Cerebellar nuclear complex (tissue), 1 donor: ENCODE measurements at regions not wholly inside any gene's neighbourhood (a gene's known extent, or its start where the extent isn't known, plus 50 kb on each side); places are given as distances from the start of the nearest gene placed in this dataset.
"Not testable (repeated sequence)": the region's sequence is repeated elsewhere in the genome, so short reads cannot be mapped to it uniquely, and the experiment has no call there.

ENCODE experiments used
- DNase-seq, 2 experiments: peaks; one replicate each; lab custom pipeline; 2025; lab: John Stamatoyannopoulos, UW

DNA sequence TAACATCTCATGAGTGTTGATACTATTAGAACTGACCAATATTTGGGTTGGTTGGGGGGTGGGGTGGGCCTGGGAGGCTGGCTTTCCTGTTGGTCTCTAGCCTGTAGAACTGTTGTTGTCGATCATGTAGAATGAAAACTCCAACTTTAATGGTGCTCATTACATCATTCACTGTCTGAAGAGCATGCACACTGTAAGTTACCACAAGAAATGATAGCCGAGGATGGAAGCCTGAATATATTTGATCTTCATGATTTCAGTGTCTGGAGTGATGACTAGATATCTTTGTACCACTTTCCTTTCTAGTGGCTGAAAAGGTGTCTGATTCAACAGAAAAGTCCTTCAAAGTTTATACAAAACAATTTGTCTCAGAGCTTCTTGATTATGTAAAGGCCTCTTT is 123.6 kb downstream of the XCL2 start:
- DNase-seq = no peak

DNA sequence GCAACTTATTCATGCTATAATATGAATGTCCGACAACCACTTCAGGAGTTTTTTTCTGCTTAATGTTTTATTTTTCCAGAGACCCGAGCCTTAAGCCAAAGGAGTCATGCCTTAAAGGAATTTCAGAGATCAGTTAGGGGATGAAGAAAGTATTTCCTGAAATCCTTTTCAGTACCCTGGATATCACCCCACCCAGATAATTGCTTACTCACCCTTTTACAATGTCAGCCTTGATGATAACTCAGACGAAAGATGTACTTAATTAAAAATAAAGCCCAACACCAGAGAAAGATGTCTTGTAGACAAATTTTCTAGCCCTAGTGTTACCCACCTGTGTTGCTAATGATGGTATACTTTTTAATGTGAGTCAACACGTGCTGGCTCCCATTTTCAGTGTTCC is 124.1 kb downstream of the XCL2 start:
- no peak for DNase-seq

DNA sequence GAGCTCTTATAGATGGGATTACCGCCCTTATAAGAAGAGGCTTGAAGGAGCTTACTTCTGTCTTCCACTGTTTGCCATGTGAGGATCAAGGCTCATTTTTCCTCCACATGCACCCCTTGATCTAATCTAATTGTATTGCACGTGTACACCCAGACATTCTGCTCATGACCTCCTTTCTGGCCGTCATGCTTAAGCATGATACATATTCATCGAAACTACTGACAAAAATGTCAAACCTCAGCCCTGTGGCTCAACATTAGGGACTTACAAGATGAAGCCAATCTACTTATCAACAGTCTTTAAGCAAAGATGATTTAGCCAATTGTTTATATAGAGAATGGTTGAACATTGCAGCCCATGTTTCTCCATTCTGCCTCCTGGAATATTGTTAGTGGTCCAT is 127.6 kb downstream of the XCL2 start:
- DNase-seq = no peak

DNA sequence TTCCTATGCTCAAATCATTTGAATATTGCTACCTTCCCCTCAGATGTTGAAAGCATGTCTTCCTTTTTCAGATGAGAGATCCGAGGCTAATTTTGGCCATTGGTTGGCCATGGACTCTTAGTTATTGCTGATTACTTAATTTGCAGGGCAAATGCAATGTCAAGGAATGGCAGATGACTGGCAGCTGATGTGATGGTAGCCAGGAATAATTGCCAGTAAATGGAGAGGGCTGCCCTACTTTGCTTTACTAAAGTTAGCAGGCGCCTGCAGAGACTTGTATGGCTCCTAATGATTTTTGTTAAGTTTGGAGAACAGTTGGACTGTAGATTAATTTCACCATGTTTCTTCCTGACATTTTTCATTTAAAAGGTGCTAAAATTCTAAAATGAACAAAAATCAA is 128.9 kb downstream of the XCL2 start:
- DNase-seq = no peak

DNA sequence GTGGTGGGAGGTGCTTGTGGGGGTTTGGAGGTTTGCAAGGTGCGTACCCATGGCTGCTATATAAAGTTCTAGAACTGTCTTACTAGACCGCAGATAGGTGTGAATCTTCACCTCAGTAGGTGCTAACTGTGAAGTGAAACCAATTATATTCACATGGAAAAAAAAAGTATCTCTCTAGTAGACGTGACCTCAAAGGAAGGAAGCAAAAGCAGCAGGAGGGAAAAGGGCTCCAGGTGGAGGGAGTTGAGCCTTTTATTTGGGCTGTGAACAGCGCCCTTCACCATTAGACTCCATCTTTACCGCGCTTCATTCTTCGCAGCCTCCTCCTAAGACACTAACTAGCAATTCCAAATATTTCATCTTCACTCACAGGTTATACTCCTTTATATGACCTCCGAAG is 129.8 kb downstream of the TBX19 start:
- no peak for DNase-seq

DNA sequence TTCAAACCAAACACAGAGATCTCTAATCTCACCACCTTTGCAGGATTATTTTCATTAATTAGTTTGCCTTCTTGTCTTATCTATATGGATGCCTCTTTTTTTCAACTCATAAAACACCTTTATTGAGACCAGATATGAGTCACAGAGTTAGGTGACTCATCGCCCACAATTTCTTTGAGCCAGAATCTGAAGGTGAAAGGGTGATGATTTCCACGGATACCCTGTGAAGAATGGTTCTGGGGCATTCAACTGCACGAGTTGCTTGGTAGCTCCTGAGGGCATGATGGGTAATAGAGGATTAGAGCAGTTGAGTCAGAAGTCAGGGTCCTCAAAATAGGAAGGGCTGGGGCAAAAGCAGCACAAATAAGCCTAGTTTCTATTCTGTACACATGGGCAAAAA is 128.2 kb downstream of the TBX19 start:
- no peak for DNase-seq

DNA sequence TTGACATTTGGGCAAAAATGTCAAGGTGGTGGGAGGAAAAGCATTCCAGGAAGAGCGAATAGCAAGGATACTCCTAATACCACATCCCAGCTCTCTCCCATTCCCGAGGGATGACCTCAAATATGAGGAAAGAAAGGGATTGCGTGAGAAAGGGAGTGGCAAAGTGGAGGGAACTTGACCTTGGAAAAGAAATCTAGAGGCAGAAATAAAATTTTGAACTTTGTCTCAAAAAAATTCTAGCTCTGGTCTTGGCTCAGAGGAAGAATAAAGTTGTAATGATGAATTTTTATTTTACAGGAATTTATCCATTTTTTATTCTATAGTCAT is 127.8 kb downstream of the TBX19 start:
- DNase-seq = no peak

DNA sequence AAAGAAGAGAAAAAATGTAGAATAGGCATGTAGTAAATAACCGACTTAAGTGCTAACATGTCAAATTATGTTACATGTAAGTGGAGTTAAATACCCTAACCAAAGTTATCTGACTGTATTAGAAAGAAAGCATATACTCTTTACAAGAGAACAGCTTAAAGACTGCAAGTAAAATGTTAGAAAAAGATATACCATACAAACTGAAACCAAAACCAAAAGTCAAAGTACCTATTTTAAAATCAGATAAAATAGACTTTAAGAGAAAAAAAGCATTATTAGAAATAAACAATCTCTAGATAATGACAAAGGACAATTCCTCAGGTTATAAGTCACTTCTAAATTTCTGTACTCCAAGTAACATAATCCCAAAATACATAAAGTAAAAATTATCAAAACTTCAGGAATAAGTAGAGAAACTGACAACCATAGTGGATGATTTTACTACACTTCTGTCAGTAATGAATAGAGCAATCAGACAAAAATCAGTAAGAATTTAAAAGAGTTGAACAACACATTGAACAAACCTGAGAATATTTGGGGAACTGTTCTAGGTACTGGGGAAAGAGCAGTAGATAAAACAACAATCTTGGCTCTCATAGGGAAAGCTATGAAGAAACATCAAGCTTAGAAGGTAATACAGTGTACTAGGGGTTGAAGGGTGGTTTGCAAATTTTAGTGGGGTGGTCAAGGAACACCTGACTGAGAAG is 127.3 kb downstream of the TBX19 start:
- DNase-seq = no peak

DNA sequence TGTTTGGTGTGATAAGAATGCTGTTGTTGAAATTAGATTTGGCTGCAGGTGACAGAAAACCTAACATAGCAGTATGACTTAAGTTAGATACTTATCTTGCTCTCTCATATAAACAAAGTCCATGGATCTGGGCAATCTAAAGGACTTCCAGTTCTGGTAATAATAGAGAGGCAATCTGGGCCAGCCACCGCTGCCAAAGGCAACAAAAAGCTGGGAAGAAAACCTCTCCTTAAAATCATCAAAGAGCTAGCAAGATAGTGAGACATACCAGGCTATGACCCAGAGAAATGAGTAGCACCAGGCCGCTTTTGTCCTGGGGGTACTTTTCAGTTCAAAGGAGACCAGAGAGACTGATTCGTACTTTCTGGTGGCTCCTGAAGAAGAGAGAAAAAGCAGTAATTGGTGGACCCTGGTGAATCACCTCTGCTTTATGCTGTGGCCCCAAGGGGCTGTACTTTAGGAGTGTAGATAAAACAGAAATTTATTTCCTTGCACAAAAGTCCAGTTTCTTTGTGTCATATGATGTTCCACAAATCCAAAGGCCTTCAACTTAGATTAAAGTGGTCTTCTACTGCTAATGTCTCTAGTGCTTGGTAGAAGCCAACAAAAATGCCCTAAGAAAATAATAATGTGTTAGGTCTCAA is 125.4 kb downstream of the TBX19 start:
- no peak for DNase-seq

DNA sequence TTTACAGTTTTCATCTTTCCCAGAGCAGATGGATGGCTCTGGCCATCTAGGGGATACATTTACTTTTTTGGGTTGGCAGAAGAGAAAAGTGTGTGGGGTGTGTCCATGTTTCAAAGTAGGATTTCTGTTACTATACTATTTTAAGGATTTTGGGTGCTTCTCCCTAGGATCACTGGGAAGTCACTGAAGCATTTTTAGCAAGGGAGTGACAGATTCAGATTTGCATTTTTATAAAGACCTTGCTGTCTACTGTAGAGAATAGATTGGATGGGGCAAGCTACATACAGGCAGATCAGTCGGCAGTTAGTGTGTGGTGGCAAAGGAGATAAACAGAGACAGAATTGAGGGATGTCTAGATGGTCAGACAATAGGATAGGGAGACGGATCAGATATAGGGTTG is 122.5 kb downstream of the TBX19 start:
- no peak for DNase-seq

DNA sequence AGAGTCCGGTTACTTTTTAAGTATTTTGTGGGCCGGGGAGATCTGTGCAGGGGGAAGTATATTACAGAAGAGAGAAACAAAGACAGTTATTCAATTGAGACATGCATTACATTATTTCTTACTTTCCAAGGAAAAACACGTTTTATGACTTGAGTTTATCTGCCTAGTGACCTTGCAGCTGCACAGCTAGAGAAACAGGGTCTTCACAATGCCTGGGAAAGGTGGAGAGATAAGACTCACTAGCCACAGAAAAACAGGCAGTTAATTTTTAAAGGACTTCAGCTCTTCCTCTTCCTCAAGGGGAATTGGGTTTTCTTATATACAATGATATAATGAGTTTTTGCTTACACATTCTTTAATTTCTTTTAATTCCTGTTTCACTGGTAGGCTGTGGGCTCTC is 121.8 kb downstream of the TBX19 start:
- DNase-seq = not testable (repeated sequence)

DNA sequence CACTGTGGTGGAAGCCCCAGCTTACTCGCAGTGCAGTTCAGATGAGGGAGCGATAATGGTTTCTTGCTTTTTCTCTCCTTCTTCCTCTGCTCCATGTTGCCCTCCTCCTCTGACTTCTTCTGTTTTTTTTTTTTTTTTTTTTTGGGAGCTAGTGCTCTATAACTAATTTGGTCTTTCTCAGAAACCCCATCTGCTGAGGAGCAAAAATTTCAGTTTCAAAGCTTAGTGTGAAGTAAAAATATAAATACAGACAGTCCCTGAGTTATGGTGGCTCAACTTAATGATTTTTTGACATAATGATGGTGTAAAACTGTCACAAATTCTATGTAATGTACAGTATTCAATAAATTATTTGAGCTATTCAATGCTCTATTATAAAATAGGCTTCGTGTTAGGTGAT is 120.7 kb downstream of the TBX19 start:
- DNase-seq = no peak

DNA sequence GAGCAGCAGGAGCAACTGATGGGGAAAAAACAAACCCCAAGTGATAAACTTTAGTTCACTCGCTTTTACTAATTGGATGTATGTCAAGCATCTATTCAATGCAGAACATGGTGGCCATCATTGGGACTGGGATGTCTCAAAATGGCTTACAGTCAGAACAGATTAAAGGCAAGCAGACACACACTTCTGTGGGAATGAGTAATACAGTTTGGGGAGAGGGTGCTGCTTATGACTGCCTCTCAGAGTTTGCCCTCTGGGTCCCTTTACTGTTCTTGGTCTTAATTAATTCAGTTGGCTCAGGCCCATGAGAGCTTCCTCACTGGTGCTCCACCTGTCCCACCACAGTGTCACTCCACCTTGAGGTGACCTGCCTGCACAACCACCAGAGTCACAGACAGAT is 119.5 kb downstream of the TBX19 start:
- DNase-seq = no peak

DNA sequence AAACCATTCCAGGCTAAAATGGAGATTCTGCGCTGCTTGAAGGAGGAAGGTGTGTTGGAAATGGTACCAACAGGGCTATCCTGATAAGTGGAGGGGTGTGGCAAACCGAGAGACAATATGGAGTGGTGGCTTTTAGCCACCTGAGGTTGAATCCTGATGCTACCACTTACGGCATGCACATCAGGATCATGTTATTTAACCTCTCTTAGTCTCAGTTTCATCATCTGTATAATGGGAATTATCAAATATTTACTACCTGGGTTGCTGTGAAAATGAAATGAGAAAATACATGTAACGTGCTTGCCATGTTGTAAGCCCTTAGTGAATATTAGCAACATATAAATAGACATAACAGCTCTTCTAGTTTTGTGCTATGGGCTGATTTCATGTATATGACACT is 117.1 kb downstream of the TBX19 start:
- DNase-seq = no peak

DNA sequence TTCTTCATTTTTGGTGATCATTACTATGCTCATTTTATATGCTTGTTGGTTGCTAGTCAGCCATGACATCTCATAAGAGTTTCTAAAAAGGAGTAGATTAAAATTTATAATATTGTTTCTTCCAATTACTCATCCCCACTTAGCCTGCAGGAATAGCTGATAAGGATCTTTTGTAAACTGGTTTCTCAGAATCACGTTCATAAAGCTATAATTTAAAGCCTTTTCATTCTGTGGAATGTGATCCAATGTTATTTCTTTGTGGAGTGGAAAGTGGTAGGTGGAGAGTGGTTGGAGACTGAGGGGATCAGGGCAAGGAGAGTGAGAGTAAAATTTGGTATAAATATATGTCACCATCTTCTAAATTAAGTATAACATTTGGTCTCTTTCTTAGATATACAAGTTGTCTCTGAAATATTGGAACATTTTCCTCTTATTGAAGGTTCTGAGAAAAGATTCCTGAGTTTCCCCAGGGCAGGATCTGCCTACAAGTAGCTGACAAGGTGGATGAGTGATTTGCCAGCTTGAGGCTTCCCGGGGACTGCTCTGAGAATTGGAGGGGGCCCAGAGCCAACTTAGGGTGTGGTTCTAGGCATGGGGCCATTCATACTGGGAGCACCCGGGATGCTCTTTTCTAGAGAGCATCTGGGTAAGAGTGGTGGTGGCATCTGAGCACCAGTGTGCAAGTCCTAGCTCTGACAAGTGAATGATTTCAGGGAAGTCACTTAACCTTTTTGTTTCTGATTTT is 116.4 kb downstream of the TBX19 start:
- no peak for DNase-seq

DNA sequence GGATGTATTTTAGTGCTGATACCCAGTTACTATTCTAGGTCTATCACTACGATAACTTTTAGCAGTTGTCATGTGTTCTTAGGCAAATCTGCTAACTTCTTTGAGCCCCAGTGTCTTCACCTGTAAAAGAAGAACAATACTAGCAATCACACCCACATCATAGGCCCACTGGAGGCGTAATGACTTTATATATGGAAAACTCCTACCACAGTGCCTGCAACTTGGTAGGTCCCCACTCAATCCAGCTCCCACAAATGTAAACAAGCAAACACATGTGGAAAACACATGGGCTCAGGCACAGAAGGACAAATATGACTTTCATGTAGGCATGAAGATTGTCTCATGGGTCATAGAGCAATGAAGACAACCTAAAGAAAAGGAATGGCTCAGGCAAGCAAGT is 115.8 kb downstream of the TBX19 start:
- DNase-seq = no peak

DNA sequence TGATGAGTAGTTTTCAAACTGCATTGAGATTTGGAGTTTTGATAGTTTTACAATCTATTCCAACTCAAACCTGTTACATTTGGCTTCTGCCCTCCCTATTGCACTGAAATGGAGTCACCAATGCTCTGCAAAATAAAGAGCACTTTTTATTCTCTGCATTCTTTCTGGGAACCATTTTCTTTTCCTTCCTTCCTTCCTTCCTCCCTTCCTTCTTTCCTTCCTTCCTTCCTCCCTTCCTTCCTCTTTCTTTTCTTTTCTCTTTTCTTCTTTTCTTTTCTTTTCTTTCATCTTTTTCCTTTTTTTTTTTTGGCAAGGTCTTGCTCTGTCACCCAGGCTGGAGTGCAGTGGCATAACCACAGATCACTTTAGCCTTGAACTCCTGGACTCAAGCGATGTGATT is 114.2 kb downstream of the TBX19 start:
- DNase-seq = no peak

DNA sequence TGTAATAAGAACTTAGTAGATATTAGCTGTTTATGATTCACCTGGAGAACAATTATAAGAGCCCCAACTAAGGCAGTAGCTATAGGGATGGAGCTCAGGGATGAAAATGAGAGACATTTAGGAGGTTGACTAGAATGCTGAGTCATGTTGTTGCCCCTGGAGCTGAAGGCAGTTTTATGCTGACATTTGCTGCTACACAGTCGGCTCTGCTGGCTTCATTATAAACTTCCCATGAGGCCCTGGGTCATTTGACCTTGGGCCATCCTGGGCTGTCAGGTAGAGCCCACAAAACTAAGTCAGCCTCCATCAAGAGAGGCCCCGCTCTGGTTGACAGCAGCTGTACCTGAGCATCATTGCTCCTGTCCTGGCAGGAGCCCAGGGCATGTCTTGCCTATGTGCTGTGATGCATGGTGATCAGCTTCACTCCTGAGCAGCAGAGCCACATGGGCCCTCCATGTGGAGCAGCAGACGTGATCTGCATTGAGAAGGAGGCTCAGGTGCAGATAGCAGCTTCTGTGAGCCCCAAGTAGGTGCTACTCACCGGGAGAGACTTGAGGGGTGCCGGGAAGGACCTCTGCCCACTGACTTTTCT is 112.4 kb downstream of the TBX19 start:
- DNase-seq = no peak

DNA sequence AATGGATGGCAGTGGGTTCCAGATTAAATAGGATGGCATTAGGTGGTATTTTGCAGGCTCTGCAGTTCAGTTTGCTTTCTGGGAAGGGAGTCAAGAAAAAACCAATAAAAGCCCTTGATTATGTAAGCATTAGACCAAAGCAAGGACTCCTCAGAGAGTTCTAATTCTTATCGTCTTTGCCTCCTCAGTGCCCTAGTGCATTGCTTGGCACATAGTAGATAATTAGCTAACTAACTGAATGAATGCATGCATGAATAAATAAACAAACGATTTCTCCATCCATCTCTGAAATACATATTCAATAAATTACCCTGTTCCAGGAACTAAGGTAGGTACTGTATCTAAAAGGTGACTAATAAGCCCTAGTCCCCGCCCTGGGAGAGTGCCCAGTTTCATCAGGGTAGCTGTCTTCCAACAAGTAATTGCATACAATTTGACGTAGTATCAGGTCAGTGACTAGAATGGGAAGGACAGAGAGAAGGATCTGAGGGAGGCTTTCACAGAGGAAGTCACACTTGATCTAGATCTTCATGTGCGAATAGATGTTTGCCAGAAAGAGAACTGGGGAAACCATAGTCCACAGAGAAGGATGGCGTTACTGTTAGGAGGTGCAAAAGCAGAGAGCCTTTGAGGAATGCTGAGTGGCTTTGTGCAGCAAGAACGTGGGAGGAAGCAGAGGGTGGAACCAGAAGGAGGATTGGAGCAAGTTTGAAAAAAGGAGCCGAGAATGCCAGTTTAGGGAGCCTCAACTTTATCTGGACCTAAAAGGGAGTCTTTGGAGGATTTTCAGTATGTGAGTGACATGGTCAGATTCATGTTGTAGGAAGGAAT is 111.4 kb downstream of the TBX19 start:
- no peak for DNase-seq

DNA sequence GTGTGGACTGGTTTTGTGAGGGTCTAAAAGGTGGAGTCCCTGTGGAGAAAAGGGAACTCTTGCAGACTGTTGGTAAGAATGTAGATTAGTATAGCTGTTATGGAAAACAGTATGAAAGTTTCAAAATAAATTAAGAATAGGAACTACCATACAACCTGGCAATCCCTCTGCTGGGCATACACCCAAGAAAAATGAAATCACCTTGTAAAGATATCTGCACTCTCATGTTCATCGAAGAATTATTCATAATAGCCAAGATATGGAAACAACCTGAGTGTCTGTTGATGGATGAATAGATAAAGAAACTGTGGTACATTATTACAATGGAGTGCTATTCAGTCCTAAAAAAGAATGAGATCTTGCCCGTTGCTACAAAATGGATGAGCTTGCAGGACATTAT is 109.6 kb downstream of the TBX19 start:
- no peak for DNase-seq

DNA sequence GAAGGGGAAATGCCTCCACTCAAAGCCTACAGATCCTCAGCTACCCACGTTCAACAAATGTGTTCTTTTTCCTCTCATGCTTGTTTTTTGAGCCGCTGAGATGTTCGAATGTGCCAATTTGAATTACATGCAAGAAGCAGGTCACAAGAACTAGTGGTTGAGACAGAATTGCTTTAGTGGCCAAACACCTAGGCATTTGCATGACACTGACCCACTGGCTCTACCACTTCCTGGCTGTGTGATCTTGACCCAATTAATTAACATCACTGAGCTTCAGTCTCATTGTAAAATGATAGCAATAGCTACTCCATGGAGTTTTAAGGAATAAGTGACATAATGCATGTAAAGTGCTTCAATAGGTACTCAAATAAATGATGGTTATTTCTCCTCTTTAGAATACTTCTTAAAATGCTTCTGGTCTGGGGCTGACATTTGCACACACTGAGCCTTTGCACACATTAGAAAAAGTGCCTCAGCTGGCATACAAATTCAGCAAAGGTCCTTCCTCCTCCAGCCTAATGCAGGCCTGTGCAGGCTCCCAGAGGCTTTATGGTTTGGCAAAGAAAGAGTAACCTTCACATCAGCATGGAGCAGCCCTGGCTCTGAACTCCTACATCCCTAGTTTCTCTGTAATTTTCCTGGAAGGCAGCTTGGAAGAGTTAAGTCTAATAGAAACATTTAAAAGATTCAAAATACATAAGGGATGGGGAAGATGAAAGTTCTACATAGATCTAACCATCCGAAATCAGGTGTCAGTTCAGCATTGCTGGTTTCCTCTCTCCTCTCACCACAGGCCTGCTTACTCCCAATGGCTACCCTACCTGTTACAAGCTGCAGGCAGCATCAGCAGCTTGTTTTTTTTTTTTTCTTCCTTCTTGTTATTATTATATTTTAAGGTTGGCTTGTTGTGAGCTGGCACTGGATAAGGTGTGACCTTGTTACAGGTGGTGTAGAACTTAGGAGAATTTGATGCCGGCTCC is 107.4 kb downstream of the TBX19 start:
- DNase-seq = no peak
